ENCODE measurements at regions not wholly inside any gene's neighbourhood (a gene's known extent, or its start where the extent isn't known, plus 50 kb on each side); places are given as distances from the start of the nearest gene placed in this dataset.

DNA sequence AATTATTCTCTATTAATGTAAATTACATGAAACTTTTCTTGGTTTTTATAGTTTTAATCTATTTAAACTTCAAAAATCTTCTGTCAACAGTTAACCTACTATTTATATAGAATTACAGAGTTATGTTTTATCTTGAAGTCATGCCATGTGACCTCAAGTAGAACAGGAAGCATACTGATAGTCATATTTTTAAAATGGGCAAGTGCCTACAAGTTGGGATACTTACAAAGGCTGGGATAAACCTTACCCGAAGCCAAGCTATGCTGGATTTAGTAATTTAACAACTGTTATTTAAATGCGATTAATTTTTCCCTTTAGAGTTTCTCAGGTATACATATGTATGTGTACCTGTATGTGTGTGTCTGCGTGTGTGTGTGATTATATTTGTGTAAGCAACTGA, 266.9 kb downstream of the RASSF9 start:
- TF ChIP-seq, protein P1, sequence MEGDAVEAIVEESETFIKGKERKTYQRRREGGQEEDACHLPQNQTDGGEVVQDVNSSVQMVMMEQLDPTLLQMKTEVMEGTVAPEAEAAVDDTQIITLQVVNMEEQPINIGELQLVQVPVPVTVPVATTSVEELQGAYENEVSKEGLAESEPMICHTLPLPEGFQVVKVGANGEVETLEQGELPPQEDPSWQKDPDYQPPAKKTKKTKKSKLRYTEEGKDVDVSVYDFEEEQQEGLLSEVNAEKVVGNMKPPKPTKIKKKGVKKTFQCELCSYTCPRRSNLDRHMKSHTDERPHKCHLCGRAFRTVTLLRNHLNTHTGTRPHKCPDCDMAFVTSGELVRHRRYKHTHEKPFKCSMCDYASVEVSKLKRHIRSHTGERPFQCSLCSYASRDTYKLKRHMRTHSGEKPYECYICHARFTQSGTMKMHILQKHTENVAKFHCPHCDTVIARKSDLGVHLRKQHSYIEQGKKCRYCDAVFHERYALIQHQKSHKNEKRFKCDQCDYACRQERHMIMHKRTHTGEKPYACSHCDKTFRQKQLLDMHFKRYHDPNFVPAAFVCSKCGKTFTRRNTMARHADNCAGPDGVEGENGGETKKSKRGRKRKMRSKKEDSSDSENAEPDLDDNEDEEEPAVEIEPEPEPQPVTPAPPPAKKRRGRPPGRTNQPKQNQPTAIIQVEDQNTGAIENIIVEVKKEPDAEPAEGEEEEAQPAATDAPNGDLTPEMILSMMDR (IDR thresholded peaks at IDR 0.05; ENCODE audit: low read depth, low read length) = no peak
- TF ChIP-seq EZH2phosphoT487 (IDR thresholded peaks at IDR 0.05; ENCODE audit: low read depth) = no peak
